Neural cell (in vitro differentiated cells): ENCODE measurements at regions not wholly inside any gene's neighbourhood (a gene's known extent, or its start where the extent isn't known, plus 50 kb on each side); places are given as distances from the start of the nearest gene placed in this dataset.

ENCODE experiments used
- CTCF ChIP-seq: fragments of 450-650 bp; IDR thresholded peaks from 2 replicates; pipeline ENCODE4 v1.5.1; 2014; ENCODE audit warnings: antibody characterized with exemption, mild to moderate bottlenecking, moderate library complexity; ENCODE audit not compliant: poor library complexity, severe bottlenecking
- EP300 ChIP-seq: fragments of 450-650 bp; conservative IDR thresholded peaks from 2 replicates; pipeline ENCODE4 v1.6.1; 2014; ENCODE audit warnings: antibody characterized with exemption, mild to moderate bottlenecking, moderate library complexity; ENCODE audit not compliant: poor library complexity, severe bottlenecking
- EZH2 ChIP-seq: fragments of 200-600, 300-800 bp; shearing (Covaris generic), sonication (generic); IDR thresholded peaks from 2 replicates; pipeline ENCODE4 v1.6.1; 2014; ENCODE audit warnings: antibody characterized with exemption, low read length, borderline replicate concordance, mild to moderate bottlenecking; ENCODE audit not compliant: insufficient read depth, poor library complexity, severe bottlenecking
- MXI1 ChIP-seq: fragments of 450-650 bp; conservative IDR thresholded peaks from 2 replicates; pipeline ENCODE4 v1.6.1; 2014; ENCODE audit warnings: antibody characterized with exemption, mild to moderate bottlenecking; ENCODE audit not compliant: poor library complexity, severe bottlenecking
- POLR2AphosphoS5 ChIP-seq: IDR thresholded peaks from 2 replicates; pipeline ENCODE4 v1.6.1; 2012
- RAD21 ChIP-seq: fragments of 450-650 bp; conservative IDR thresholded peaks from 2 replicates; pipeline ENCODE4 v1.6.1; 2014; ENCODE audit warnings: antibody characterized with exemption, mild to moderate bottlenecking, moderate library complexity
- REST ChIP-seq: IDR thresholded peaks from 2 replicates; pipeline ENCODE4 v1.6.1; 2012; ENCODE audit warnings: borderline replicate concordance
- SMC3 ChIP-seq: fragments of 450-650 bp; conservative IDR thresholded peaks from 2 replicates; pipeline ENCODE4 v1.6.1; 2014; ENCODE audit warnings: antibody characterized with exemption, mild to moderate bottlenecking, moderate library complexity; ENCODE audit not compliant: poor library complexity
- TAF1 ChIP-seq: IDR thresholded peaks from 2 replicates; pipeline ENCODE4 v1.6.1; 2012; ENCODE audit warnings: low read depth

DNA sequence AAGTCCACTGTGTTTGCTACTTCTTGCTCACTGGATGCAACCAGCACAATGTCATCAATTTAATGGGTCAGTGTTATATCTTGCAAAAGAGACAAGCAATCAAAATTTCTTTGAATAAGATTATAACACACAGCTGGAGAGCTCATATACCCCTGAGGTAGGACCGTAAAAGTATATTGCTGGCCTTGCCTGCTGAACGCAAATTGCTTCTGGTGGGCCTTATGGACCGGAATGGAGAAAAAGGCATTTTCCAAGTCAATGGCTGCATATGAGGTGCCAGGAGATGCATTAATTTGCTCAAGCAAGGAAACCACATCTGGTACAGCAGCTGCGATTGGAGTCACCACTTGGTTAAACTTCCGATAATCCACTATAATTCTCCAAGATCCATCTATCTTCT, 119.1 kb downstream of the ZNF280B start:
- TF ChIP-seq CTCF: no peak
- no peak for TF ChIP-seq TAF1
- TF ChIP-seq MXI1: no peak
- no peak for TF ChIP-seq RAD21
- no peak for TF ChIP-seq POLR2AphosphoS5
- TF ChIP-seq EZH2: no peak
- TF ChIP-seq EP300: no peak
- TF ChIP-seq SMC3: no peak
- TF ChIP-seq REST: no peak
